Dermis blood vessel endothelial cell (primary cell): ENCODE measurements at regions not wholly inside any gene's neighbourhood (a gene's known extent, or its start where the extent isn't known, plus 50 kb on each side); places are given as distances from the start of the nearest gene placed in this dataset.
"Not testable (repeated sequence)": the region's sequence is repeated elsewhere in the genome, so short reads cannot be mapped to it uniquely, and the experiment has no call there.

Experiments
- DNase-seq: peaks from one replicate; pipeline ENCODE4 v3.0.0; 2010

GRCh38 chr7:91787931-91788330, 92.6 kb downstream of the MTERF1 start:
- no peak for DNase-seq

- DNase-seq: no peak
Observed at GRCh38 chr7:91789086-91789485, 91.4 kb downstream of the MTERF1 start.

DNA sequence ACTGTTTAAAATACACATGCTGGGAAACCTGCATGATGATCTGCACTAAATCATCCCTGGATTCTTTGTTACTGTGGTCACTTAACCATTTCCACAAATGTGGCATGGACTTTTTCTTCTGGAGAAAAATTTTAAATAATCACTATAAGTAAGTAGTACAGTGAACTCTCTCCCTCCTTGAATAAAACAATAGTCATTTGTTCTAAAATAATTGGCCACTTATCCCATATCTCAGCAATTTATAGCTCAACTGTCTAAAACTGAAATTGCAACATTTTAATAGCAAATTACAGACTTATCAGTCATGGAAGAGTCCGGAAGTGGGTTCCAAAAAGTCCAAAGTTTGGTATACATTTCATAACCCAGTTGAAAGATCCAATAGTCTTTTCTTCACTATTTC, 90.9 kb downstream of the MTERF1 start:
- DNase-seq: no peak

- not testable (repeated sequence) for DNase-seq
Observed at GRCh38 chr7:91790646-91791045, 89.9 kb downstream of the MTERF1 start.

GRCh38 chr7:91796122-91796521, 84.4 kb downstream of the MTERF1 start:
- DNase-seq: no peak

DNA sequence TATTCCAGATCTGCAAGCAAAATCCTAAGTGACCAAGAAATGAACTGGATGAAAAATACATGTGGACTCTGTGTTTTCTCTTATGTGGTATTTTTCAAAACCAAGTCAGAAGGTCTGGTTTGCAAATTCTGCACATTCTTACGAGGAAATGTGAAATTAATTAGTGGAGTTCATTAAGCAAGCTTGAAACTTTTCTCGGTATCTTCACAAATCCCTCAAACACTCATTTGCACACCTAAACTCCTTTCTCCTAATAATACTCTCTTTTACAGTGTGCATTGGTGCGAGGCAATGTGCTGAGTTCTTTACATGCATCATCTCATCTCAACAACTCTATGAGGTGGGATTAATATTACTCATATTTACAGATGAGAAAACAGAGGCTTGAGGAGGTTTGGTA, 82.1 kb downstream of the MTERF1 start:
- DNase-seq: no peak

DNA sequence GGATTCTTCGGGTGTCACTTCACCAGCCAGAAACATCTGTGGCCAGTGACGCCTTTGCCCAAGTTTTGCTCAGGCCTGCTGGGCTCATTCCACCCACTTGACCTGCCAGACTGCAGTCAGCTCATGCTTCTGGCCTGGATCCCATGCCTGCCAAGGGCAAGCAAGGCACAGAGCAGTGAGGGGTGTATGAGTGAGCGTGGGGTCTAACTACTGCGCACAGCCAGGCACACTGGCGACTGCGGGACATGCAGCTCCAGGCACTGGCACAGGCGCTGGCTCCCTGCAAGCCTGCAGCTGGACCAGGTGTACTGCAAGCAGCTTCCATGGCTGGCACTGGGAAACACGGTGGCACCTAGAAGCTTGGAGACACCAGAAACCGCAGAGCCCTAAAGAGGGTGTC, 80.1 kb downstream of the MTERF1 start:
- DNase-seq: no peak

DNA sequence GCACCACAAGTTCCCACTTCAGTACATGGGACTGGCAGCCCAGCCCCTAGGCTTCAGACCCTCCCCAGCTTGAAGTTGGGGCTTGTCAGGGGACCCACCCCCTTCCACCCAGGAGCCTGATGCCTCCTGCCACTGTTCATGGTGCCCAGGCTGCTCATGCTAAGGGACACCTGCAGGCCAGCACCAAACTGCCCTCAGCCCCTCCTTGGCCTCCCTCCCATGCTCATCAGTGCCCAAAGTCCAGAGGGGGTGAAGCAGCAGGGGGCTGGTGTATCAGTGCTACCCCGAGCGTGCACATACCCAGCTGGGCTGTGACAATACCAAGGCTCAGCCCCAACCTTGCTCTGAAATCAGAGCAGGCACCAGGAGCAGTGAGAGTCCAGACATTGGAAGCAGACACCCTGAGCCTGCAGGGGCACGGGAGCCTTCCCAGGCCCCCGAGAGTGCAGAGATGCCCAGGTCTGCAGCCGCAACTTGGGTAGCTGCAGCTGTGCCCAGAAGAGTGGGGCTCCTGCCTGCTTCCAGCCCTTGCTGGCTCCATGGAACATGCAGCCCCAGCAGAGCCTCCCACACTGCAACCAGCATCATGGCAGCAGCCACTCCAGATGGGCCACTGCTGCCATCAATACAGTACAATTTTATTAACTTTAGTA, 79.0 kb downstream of the MTERF1 start:
- DNase-seq: no peak

DNA sequence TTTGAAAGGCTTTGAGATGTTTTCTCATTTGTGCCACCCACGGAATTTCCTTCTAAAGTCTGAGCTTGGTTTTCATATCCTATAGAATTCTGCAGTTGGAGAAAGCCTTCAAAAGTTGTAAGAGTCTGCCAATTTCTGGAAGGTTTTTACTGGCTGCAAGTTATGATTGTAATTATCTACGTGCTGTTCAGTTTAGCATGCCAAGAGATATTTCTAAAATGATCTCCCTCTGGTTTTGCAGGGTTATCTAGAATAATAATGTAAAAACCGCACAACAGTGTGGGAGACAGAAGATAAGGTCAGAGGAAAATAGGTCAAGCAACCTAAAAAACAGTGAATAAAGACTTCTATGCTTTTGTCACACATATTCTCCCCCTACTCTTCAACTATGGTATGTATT, 69.3 kb downstream of the MTERF1 start:
- DNase-seq: no peak

DNA sequence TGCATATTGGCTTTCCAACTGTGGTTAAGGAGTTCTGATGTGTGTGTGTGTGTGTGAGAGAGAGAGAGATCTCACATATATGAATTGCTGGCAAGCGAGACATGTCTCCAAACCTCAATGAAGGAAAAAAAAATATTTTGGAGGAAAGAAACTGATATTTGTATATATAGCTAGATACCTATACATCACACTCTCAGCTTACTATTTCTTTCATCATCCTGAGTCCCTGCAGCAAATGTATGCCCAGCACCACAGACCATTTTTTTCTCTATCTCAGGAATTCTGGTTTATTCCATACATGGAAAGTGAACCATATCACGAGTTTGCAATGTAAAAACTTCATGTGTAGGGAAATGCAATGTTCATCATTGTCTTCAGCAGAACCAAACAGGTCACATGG, 68.9 kb downstream of the MTERF1 start:
- no peak for DNase-seq

DNA sequence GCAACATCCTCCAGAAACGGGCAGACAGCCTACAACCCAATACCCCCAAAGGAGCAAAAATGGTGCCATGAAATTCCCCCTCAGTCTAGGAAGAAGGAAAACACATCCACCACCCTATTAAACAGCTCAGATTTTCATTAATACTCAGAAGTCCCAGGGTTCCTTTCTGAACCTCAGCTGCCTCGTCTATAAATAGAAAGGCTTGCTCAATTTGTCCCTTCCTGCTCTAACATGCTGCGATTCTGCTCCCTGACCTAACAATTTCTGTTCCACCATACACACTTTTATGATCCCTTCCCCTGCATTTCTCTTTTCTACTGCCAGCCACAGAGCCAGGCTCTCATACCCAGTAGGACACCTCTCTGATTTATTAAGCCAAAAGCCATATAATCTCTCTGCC, 68.1 kb downstream of the MTERF1 start:
- no peak for DNase-seq

DNA sequence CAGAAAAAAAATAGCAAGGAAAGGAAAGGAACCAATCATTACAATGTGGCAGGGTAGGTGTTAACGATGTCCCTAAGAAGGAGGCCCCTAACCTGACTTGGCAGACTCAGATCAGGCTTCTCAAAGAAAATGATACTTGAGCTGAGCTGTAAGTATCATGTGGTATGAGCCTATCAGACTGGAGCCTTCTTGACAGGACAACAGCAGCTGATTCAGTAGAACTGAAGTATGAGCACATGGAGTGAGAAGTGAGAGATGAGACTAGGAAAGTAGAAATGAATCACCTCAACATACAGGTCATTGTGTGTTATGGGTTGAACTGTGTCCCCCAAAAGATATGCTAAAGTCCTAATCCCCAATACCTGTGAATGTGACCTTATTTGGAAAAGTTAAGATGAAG, 66.3 kb downstream of the MTERF1 start:
- no peak for DNase-seq
